Endothelial cell of umbilical vein (primary cell): ENCODE measurements at regions not wholly inside any gene's neighbourhood (a gene's known extent, or its start where the extent isn't known, plus 50 kb on each side); places are given as distances from the start of the nearest gene placed in this dataset.

Experiments used
- BruUV-seq: library from RNA; stranded (reverse); fragments of 400-500 nt; replicated peaks from 2 replicates; lab custom pipeline; 2021; lab: Mats Ljungman, UMichigan
- CTCF ChIA-PET: fragments of 300-600, 350-600 bp; sonication (Branson Sonifier 250); formaldehyde crosslinking; loops from one replicate; lab custom pipeline; 2021; ENCODE audit warnings: antibody characterized with exemption, inconsistent platforms; lab: Charles Lee
- POLR2A ChIA-PET: fragments of 300-600, 350-600 bp; sonication (Branson Sonifier 250); formaldehyde crosslinking; loops from one replicate; lab custom pipeline; 2021; ENCODE audit warnings: antibody characterized with exemption, inconsistent platforms; lab: Charles Lee
- DNase-seq: peaks from one replicate; pipeline ENCODE4 v3.0.0-alpha.2; 2011; ENCODE audit warnings: low read depth, low spot score
- FAIRE-seq: peaks from 2 replicates; lab custom pipeline; 2011; peaks lifted over from hg19 to GRCh38; lab: Jason Lieb, UNC
- H2AFZ ChIP-seq: 2 replicates; pipeline ENCODE4 v1.6.0; 2012; ENCODE audit warnings: low read depth, low read length, control low read depth, inconsistent platforms
- H3K27ac ChIP-seq: 2 replicates; pipeline ENCODE4 v1.5.1; 2011; ENCODE audit warnings: low read depth, mild to moderate bottlenecking, control low read depth, low read length, moderate library complexity; ENCODE audit not compliant: insufficient read depth
- H3K27me3 ChIP-seq, 2 experiments: 2 replicates each; pipeline versions ENCODE4 v1.6.0 to v1.6.1; 2011; ENCODE audit warnings: low read length in 2 of 2, mixed read lengths in 1 of 2; ENCODE audit not compliant: control insufficient read depth in 2 of 2, insufficient read depth in 2 of 2
- H3K36me3 ChIP-seq, 2 experiments: 2 replicates in 1 of 2; 3 replicates in 1 of 2; pipeline ENCODE4 v1.5.1; 2011; ENCODE audit warnings: low read length in 2 of 2, mild to moderate bottlenecking in 1 of 2, moderate library complexity in 1 of 2; ENCODE audit not compliant: control insufficient read depth in 2 of 2, insufficient read depth in 2 of 2; ENCODE audit errors: extremely low read depth in 1 of 2
- H3K4me1 ChIP-seq: 3 replicates; pipeline ENCODE4 v1.5.1; 2011; ENCODE audit warnings: mild to moderate bottlenecking, low read length; ENCODE audit not compliant: control insufficient read depth, insufficient read depth; ENCODE audit errors: extremely low read depth
- H3K4me2 ChIP-seq: 2 replicates; pipeline ENCODE4 v1.6.1; 2011; ENCODE audit warnings: low read length, control low read depth, mixed read lengths; ENCODE audit not compliant: insufficient read depth
- H3K4me3 ChIP-seq, 3 experiments: fragments of 200-600 bp in 1 of 3; sonication (generic), shearing (Covaris generic) in 1 of 3; replicated peaks in 1 of 3; 2 replicates each; pipeline ENCODE4 v1.5.1; 2011 to 2016; ENCODE audit warnings: control low read depth in 3 of 3, low read length in 3 of 3, mild to moderate bottlenecking in 2 of 3, inconsistent platforms in 1 of 3, low read depth in 1 of 3, moderate library complexity in 1 of 3; ENCODE audit not compliant: insufficient read depth in 1 of 3
- H3K79me2 ChIP-seq: 2 replicates; pipeline ENCODE4 v1.6.0; 2012; ENCODE audit warnings: low read length, inconsistent platforms; ENCODE audit not compliant: control insufficient read depth, insufficient read depth
- H3K9ac ChIP-seq: replicated peaks from 2 replicates; pipeline ENCODE3; 2011; ENCODE audit warnings: low read length, control low read depth; ENCODE audit not compliant: insufficient read depth; ENCODE audit errors: extremely low read depth
- H3K9me1 ChIP-seq: replicated peaks from 3 replicates; pipeline ENCODE4 v1.6.0; 2011; ENCODE audit warnings: mild to moderate bottlenecking, low read length; ENCODE audit not compliant: control insufficient read depth, insufficient read depth; ENCODE audit errors: extremely low read depth
- H3K9me3 ChIP-seq: replicated peaks from 2 replicates; pipeline ENCODE4 v1.5.1; 2012; ENCODE audit warnings: low read length, inconsistent platforms; ENCODE audit not compliant: control insufficient read depth, insufficient read depth
- H4K20me1 ChIP-seq: replicated peaks from 2 replicates; pipeline ENCODE3; 2011; ENCODE audit warnings: mild to moderate bottlenecking, low read length; ENCODE audit not compliant: control insufficient read depth, insufficient read depth; ENCODE audit errors: extremely low read depth
- EZH2 ChIP-seq: IDR thresholded peaks from 2 replicates; pipeline ENCODE4 v1.6.1; 2012; ENCODE audit warnings: borderline replicate concordance, low read depth, mild to moderate bottlenecking, moderate library complexity, low read length, inconsistent platforms; ENCODE audit not compliant: severe bottlenecking
- FOS ChIP-seq: IDR thresholded peaks from 2 replicates; pipeline ENCODE4 v1.6.1; 2011; ENCODE audit warnings: mild to moderate bottlenecking, low read length, moderate library complexity, borderline replicate concordance; ENCODE audit not compliant: insufficient read depth
- GATA2 ChIP-seq: IDR thresholded peaks from 2 replicates; pipeline ENCODE4 v1.7.0; 2011; ENCODE audit warnings: low read depth, mild to moderate bottlenecking, moderate library complexity, mixed read lengths, low read length; ENCODE audit not compliant: insufficient read length, insufficient read depth
- JUN ChIP-seq: IDR thresholded peaks from 2 replicates; pipeline ENCODE4 v1.6.1; 2011; ENCODE audit warnings: borderline replicate concordance, low read depth; ENCODE audit not compliant: insufficient read length, insufficient read depth
- MYC ChIP-seq: IDR thresholded peaks from one replicate; pipeline ENCODE4 v1.6.1; 2011; ENCODE audit warnings: mild to moderate bottlenecking, low read depth, low read length
- POLR2A ChIP-seq: IDR thresholded peaks from 2 replicates; pipeline ENCODE4 v1.6.1; 2012; ENCODE audit warnings: low read depth, mild to moderate bottlenecking, control low read depth, low read length
- POLR2AphosphoS5 ChIP-seq: IDR thresholded peaks from 2 replicates; pipeline ENCODE4 v1.6.1; 2012; ENCODE audit warnings: low read depth, mild to moderate bottlenecking, control low read depth, low read length, moderate library complexity; ENCODE audit not compliant: insufficient read depth
- dilution Hi-C: fragments of 300-500 bp; cut with MboI; formaldehyde crosslinking; loops from one replicate; pipeline ENCODE4 v1.15.0; 2019; ENCODE audit warnings: low sequenced_read_pairs; ENCODE audit not compliant: extremely low pct_ligation_motif_present
- intact Hi-C: fragments of 100-400 bp; cut with micrococcal nuclease; formaldehyde crosslinking; loops from one replicate; pipeline ENCODE4 v1.10.0; 2022
- TF ChIP-seq, protein P1 (sequence below), 2 donors: IDR thresholded peaks; 1 replicate in 1 of 2; 2 replicates in 1 of 2; pipeline ENCODE4 v1.5.1; 2011; ENCODE audit warnings: low read length in 2 of 2, mild to moderate bottlenecking in 2 of 2, moderate library complexity in 2 of 2, control low read depth in 1 of 2, inconsistent platforms in 1 of 2, low read depth in 1 of 2; ENCODE audit not compliant: insufficient read depth in 1 of 2; ENCODE audit errors: extremely low read depth in 1 of 2
- TF ChIP-seq, protein P2 (sequence below): IDR thresholded peaks from 2 replicates; pipeline ENCODE4 v1.6.1; 2011; ENCODE audit not compliant: insufficient read depth, insufficient read length

- BruUV-seq: no TSS peak
- Histone ChIP-seq H3K36me3 (no peaks in the 10 kb centered on the region), H4K20me1 (no peaks in the 10 kb centered on the region), H3K9me3 (no peaks in the 10 kb centered on the region), H3K4me1 (no peaks in the 10 kb centered on the region), H2AFZ (no peak overlapping the region), H3K4me2 (no peak overlapping the region), H3K27ac (no peak overlapping the region), H3K79me2 (no peaks in the 10 kb centered on the region), H3K9ac (no peak overlapping the region), H3K9me1 (no peaks in the 10 kb centered on the region), H3K27me3 (no peaks in the 10 kb centered on the region), H3K4me3 (no peak overlapping the region)
- FAIRE-seq (no peak), DNase-seq (no peak)
- ChIA-PET POLR2A (no interaction called here), CTCF (interaction anchor here (1.0 to 1.3 kb wide), 3 partner anchors 9 to 30 kb away, joined by 3 read pairs; no protein-coding TSS in a partner anchor)
- TF ChIP-seq FOS (no peak), MYC (no peak), GATA2 (no peak), POLR2A (no peak), EZH2 (no peak), JUN (no peak), POLR2AphosphoS5 (no peak)
- TF ChIP-seq, protein P1, sequence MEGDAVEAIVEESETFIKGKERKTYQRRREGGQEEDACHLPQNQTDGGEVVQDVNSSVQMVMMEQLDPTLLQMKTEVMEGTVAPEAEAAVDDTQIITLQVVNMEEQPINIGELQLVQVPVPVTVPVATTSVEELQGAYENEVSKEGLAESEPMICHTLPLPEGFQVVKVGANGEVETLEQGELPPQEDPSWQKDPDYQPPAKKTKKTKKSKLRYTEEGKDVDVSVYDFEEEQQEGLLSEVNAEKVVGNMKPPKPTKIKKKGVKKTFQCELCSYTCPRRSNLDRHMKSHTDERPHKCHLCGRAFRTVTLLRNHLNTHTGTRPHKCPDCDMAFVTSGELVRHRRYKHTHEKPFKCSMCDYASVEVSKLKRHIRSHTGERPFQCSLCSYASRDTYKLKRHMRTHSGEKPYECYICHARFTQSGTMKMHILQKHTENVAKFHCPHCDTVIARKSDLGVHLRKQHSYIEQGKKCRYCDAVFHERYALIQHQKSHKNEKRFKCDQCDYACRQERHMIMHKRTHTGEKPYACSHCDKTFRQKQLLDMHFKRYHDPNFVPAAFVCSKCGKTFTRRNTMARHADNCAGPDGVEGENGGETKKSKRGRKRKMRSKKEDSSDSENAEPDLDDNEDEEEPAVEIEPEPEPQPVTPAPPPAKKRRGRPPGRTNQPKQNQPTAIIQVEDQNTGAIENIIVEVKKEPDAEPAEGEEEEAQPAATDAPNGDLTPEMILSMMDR (IDR thresholded peaks at IDR 0.05; ENCODE audit: extremely low read depth in 1 of 2, insufficient read depth in 1 of 2, low read depth in 1 of 2, low read length in 2 of 2): no peak
- TF ChIP-seq, protein P2, sequence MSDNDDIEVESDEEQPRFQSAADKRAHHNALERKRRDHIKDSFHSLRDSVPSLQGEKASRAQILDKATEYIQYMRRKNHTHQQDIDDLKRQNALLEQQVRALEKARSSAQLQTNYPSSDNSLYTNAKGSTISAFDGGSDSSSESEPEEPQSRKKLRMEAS: no peak
- dilution Hi-C loops (no loop called here), intact Hi-C loops (no loop called here)
Measured at GRCh38 chr7:106572394-106573124, 88.4 kb downstream of the CCDC71L start.
